ENCODE measurements at regions not wholly inside any gene's neighbourhood (a gene's known extent, or its start where the extent isn't known, plus 50 kb on each side); places are given as distances from the start of the nearest gene placed in this dataset.
"Not testable (repeated sequence)": the region's sequence is repeated elsewhere in the genome, so short reads cannot be mapped to it uniquely, and the experiment has no call there.

GRCh38 chr15:81870062-81870745 is 175.6 kb downstream of the MEX3B start (continued):
- TF ChIP-seq TRIM25 (IDR thresholded peaks at IDR 0.05; ENCODE audit: borderline replicate concordance) (0 out of 2 replicates have a peak, but pooled peaks have one; percentile 17), VEZF1 (CRISPR knock-in tag; IDR thresholded peaks at IDR 0.05) (peak; percentile 26; the same call in 1 of the 2 replicates), MEF2D (tag; conservative IDR thresholded peaks at IDR 0.05; ENCODE audit: low read depth) (0 out of 2 replicates have a peak, but pooled peaks have one; percentile 34), ATF1 (tag; IDR thresholded peaks at IDR 0.05) (peak; percentile 51; the same call in 1 of the 2 replicates)
- TF ChIP-seq ATF1 (CRISPR knock-in tag; IDR thresholded peaks at IDR 0.05) = not testable (repeated sequence)
